Esophagus muscularis mucosa (tissue), 4 donors: ENCODE measurements at regions not wholly inside any gene's neighbourhood (a gene's known extent, or its start where the extent isn't known, plus 50 kb on each side); places are given as distances from the start of the nearest gene placed in this dataset.

Source experiments
- EP300 ChIP-seq: sonication (generic); formaldehyde crosslinking; IDR thresholded peaks from one replicate; pipeline ENCODE4 v1.6.1; 2017; ENCODE audit warnings: antibody characterized with exemption
- POLR2A ChIP-seq: fragments of 450-650 bp; IDR thresholded peaks from one replicate; pipeline ENCODE4 v1.6.1; 2017; ENCODE audit warnings: antibody characterized with exemption, moderate library complexity, mild to moderate bottlenecking, low read depth
- POLR2AphosphoS5 ChIP-seq, 2 donors: sonication (generic); formaldehyde crosslinking; IDR thresholded peaks; one replicate each; pipeline ENCODE4 v1.6.1; 2017; ENCODE audit warnings: antibody characterized with exemption in 2 of 2
- TF ChIP-seq, protein P1 (sequence below), 3 experiments: fragments of 200-600 bp in 2 of 3; fragments of 450-650 bp in 1 of 3; sonication (generic) in 2 of 3; IDR thresholded peaks; one replicate each; pipeline ENCODE4 v1.5.1; 2017 to 2019; ENCODE audit warnings: antibody characterized with exemption in 3 of 3, mild to moderate bottlenecking in 2 of 3, moderate library complexity in 1 of 3

DNA sequence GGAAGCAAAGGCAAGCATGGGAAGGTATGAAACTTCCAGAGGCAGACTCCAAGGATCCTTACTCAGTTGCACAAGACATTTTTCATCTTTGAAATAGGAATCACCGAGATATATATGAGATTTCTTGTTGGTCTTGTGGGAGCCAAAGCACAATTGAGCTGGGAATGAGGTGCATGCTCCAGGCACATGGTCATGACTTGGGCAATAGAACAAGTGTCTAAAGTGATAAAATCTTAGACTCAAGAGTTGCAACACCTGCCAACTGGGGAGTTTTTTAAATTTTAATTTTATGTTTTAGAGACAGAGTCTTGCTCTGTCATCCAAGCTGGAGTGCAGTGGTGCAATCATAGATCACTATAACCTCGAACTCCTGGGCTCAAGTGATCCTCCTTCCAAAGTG, 169.5 kb upstream of the ADCY1 start:
- TF ChIP-seq, protein P1, sequence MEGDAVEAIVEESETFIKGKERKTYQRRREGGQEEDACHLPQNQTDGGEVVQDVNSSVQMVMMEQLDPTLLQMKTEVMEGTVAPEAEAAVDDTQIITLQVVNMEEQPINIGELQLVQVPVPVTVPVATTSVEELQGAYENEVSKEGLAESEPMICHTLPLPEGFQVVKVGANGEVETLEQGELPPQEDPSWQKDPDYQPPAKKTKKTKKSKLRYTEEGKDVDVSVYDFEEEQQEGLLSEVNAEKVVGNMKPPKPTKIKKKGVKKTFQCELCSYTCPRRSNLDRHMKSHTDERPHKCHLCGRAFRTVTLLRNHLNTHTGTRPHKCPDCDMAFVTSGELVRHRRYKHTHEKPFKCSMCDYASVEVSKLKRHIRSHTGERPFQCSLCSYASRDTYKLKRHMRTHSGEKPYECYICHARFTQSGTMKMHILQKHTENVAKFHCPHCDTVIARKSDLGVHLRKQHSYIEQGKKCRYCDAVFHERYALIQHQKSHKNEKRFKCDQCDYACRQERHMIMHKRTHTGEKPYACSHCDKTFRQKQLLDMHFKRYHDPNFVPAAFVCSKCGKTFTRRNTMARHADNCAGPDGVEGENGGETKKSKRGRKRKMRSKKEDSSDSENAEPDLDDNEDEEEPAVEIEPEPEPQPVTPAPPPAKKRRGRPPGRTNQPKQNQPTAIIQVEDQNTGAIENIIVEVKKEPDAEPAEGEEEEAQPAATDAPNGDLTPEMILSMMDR (IDR thresholded peaks at IDR 0.05), result no peak
- TF ChIP-seq POLR2A, result no peak
- no peak for TF ChIP-seq EP300
- no peak for TF ChIP-seq POLR2AphosphoS5 (IDR thresholded peaks at IDR 0.05)
